ENCODE measurements at regions not wholly inside any gene's neighbourhood (a gene's known extent, or its start where the extent isn't known, plus 50 kb on each side); places are given as distances from the start of the nearest gene placed in this dataset.
A peak's percentile ranks its signal among the peaks of the same experiment; 100 is the strongest.

DNA sequence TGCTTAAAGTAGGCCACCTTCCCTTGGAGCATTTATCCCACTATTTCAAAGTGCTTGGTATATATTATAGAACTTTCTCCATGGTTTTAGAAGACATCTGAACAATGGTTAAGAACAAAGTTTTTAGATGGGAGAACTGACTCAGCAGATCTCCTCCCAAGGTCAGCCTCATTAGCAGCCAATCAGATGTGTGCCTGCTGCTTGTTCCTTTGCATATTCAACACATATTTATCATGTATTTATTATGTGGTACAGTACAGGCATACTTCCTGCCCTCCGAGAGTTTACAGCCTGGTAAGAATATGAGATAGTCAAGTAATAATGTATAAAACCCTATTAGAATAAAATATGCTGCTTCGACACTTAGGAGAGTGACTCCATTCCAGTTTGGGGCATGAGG is 120.1 kb upstream of the NRP1 start:
- H3K4me1 ChIP-seq (replicated peaks in 1 of 4; ENCODE audit: control insufficient read depth in 3 of 4, insufficient read depth in 4 of 4, low read length in 3 of 4) = no peaks in the 10 kb centered on the region
- H3K27me3 ChIP-seq (replicated peaks in 1 of 4; ENCODE audit: control insufficient read depth in 3 of 4, extremely low read depth in 1 of 4, insufficient read depth in 3 of 4, low read length in 3 of 4) = no peaks in the 10 kb centered on the region
- no peak overlapping the region for H3K18ac ChIP-seq (ENCODE audit: extremely low read depth, low read length)
- H3K36me3 ChIP-seq (ENCODE audit: control insufficient read depth in 2 of 4, insufficient read depth in 4 of 4, low read length in 3 of 4) = no peaks in the 10 kb centered on the region
- no peak overlapping the region for H4K8ac ChIP-seq (ENCODE audit: extremely low read depth, insufficient read depth, low read length)
- peak overlapping the region; percentile 40; the same call in 1 of the 2 replicates for H2BK15ac ChIP-seq (ENCODE audit: low read length)
- H3K4me2 ChIP-seq (ENCODE audit: insufficient read depth in 1 of 2, low read depth in 2 of 2, low read length in 2 of 2) = no peak overlapping the region
- H3K79me1 ChIP-seq (ENCODE audit: low read depth, low read length) = no peaks in the 10 kb centered on the region
- H3K56ac ChIP-seq (replicated peaks; ENCODE audit: insufficient read length, low read depth, low read length) = no peak overlapping the region
- H2BK120ac ChIP-seq (replicated peaks; ENCODE audit: low read depth, low read length) = no peak overlapping the region
- no peak overlapping the region for H3K9ac ChIP-seq (replicated peaks in 1 of 4; ENCODE audit: extremely low read depth in 1 of 4, low read depth in 3 of 4, low read length in 3 of 4)
- H2AFZ ChIP-seq (ENCODE audit: low read length) = no peak overlapping the region
- peaks cover 0 to 3% of the 10 kb centered on the region in 2 experiments for H4K20me1 ChIP-seq (replicated peaks in 1 of 2; ENCODE audit: control insufficient read depth in 1 of 2, insufficient read depth in 2 of 2, low read length in 2 of 2)
- no peak overlapping the region for H2BK5ac ChIP-seq (ENCODE audit: low read depth, low read length)
- no peak overlapping the region for H2AK5ac ChIP-seq (ENCODE audit: low read depth, low read length)
- no peak overlapping the region for H2BK20ac ChIP-seq (ENCODE audit: low read length)
- H3K9me3 ChIP-seq (ENCODE audit: insufficient read depth in 2 of 2, low read depth in 1 of 2, low read length in 1 of 2) = no peaks in the 10 kb centered on the region
- WGBS, 2 experiments (ENCODE audit: extremely low coverage in 1 of 2, insufficient coverage in 1 of 2, insufficient read length in 1 of 2, insufficient replicate concordance in 2 of 2, low coverage in 1 of 2, low lambda C conversion rate in 2 of 2, missing lambda C conversion rate in 1 of 2) = 77% methylated on average over 2 of the region's 2 CpGs; no CpG with 5 or more reads in 1 of the 2 experiments
- ChIA-PET CTCF (ENCODE audit: partially characterized antibody) (no interaction called here), POLR2A (ENCODE audit: partially characterized antibody) (no interaction called here)
- no peak for DNase-seq (ENCODE audit: low read depth in 1 of 2, low spot score in 2 of 2)
- H3K23ac ChIP-seq (ENCODE audit: insufficient read length) = no peak overlapping the region
- TF ChIP-seq TBP (IDR thresholded peaks at IDR 0.05; ENCODE audit: low read depth, low read length) (no peak), CHD2 (IDR thresholded peaks at IDR 0.05; ENCODE audit: low read length) (no peak), NRF1 (IDR thresholded peaks at IDR 0.05; ENCODE audit: low read depth, low read length) (no peak), RFX5 (IDR thresholded peaks at IDR 0.05; ENCODE audit: borderline replicate concordance, low read depth, low read length) (no peak), RNF2 (IDR thresholded peaks at IDR 0.05; ENCODE audit: borderline replicate concordance, low read depth, low read length, missing control alignments, poor library complexity, severe bottlenecking) (no peak), TAF1 (IDR thresholded peaks at IDR 0.05; ENCODE audit: low read depth, low read length) (no peak), JUN (IDR thresholded peaks at IDR 0.05; ENCODE audit: low read depth, low read length) (no peak), GTF2F1 (IDR thresholded peaks at IDR 0.05; ENCODE audit: borderline replicate concordance, low read depth, low read length) (no peak), CEBPB (IDR thresholded peaks at IDR 0.05; ENCODE audit: low read depth, low read length) (no peak)
- H3K4me3 ChIP-seq (ENCODE audit: extremely low read depth in 1 of 4, insufficient read depth in 2 of 4, low read depth in 3 of 4, low read length in 4 of 4) = no peak overlapping the region
- H3K79me2 ChIP-seq (ENCODE audit: control insufficient read depth in 1 of 2, insufficient read depth in 2 of 2, low read length in 2 of 2) = no peaks in the 10 kb centered on the region
- no peak overlapping the region for H4K5ac ChIP-seq (ENCODE audit: insufficient read length, low read depth, low read length)
- no peak overlapping the region for H3K27ac ChIP-seq (ENCODE audit: low read depth, low read length)
- H3K14ac ChIP-seq (ENCODE audit: insufficient read length) = no peak overlapping the region
- no peak for FAIRE-seq
- H4K91ac ChIP-seq (replicated peaks; ENCODE audit: insufficient read length, low read length) = no peak overlapping the region
- no peak overlapping the region for H3K4ac ChIP-seq (replicated peaks; ENCODE audit: insufficient read length, low read depth, low read length)
- no peak overlapping the region for H2BK12ac ChIP-seq (ENCODE audit: low read depth, low read length)
- peaks cover 3% of the 10 kb centered on the region; the same call in 1 of the 2 replicates for H3K23me2 ChIP-seq (ENCODE audit: low read depth, low read length)

Data from H1 (cell line).